ENCODE measurements at regions not wholly inside any gene's neighbourhood (a gene's known extent, or its start where the extent isn't known, plus 50 kb on each side); places are given as distances from the start of the nearest gene placed in this dataset.

GRCh38 chr18:57210107-57210715, 63.3 kb downstream of the BOD1L2 start:
- H3K4me2 ChIP-seq (ENCODE audit: low read length): peak overlapping the region; percentile 0
- peak overlapping the region; percentile 40 for H3K27ac ChIP-seq (ENCODE audit: low read depth, low read length)
- H3K18ac ChIP-seq (ENCODE audit: low read length): peak overlapping the region; percentile 88
- H4K8ac ChIP-seq (ENCODE audit: low read depth, low read length): no peak overlapping the region
- no peak overlapping the region for H3K23ac ChIP-seq (ENCODE audit: low read length)
- peak overlapping the region; percentile 30 for H2BK5ac ChIP-seq (ENCODE audit: low read length)
- no peaks in the 10 kb centered on the region for H3K27me3 ChIP-seq (ENCODE audit: insufficient read depth, low read length, poor library complexity)
- no CpG with 5 or more reads among the region's 11 CpGs for WGBS (ENCODE audit: extremely low coverage, insufficient coverage, low lambda C conversion rate)
- H3K79me2 ChIP-seq (ENCODE audit: control insufficient read depth, insufficient read depth, low read length): no peaks in the 10 kb centered on the region
- no peak overlapping the region for H3K9ac ChIP-seq (ENCODE audit: low read length)
- H3K56ac ChIP-seq (ENCODE audit: low read length): peak overlapping the region; percentile 73
- peaks cover 43% of the 10 kb centered on the region for H3K4me1 ChIP-seq (ENCODE audit: control insufficient read depth, low read depth, low read length)
- DNase-seq: peak; percentile 96
- no peak overlapping the region for H2BK15ac ChIP-seq (replicated peaks; ENCODE audit: low read depth)
- peak overlapping the region; percentile 95 for H2BK120ac ChIP-seq (ENCODE audit: low read depth, low read length)
- no peak overlapping the region for H3K4ac ChIP-seq (ENCODE audit: low read depth, low read length)
- H2AK5ac ChIP-seq (ENCODE audit: low read length): no peak overlapping the region
- no peaks in the 10 kb centered on the region for H3K36me3 ChIP-seq (ENCODE audit: control insufficient read depth, insufficient read depth, low read length)
- no peak overlapping the region for H3K4me3 ChIP-seq (ENCODE audit: low read length)
- no peak overlapping the region for H4K5ac ChIP-seq (ENCODE audit: low read length)
- H3K79me1 ChIP-seq (ENCODE audit: low read length): no peaks in the 10 kb centered on the region

GRCh38 chr18:57210716-57211411, 64.0 kb downstream of the BOD1L2 start:
- peak; percentile 32 for DNase-seq
- no peak overlapping the region for H4K5ac ChIP-seq (ENCODE audit: low read length)
- H2BK120ac ChIP-seq (ENCODE audit: low read depth, low read length): peak overlapping the region; percentile 95
- peak overlapping the region; percentile 30 for H3K27ac ChIP-seq (ENCODE audit: low read depth, low read length)
- H3K18ac ChIP-seq (ENCODE audit: low read length): peak overlapping the region; percentile 88
- H2BK5ac ChIP-seq (ENCODE audit: low read length): peak overlapping the region; percentile 30
- no peak overlapping the region for H3K23ac ChIP-seq (ENCODE audit: low read length)
- no peak overlapping the region for H3K4me2 ChIP-seq (ENCODE audit: low read length)
- no peaks in the 10 kb centered on the region for H3K79me1 ChIP-seq (ENCODE audit: low read length)
- peak overlapping the region; percentile 34 for H3K56ac ChIP-seq (ENCODE audit: low read length)
- H3K4me1 ChIP-seq (ENCODE audit: control insufficient read depth, low read depth, low read length): peaks cover 37% of the 10 kb centered on the region
- no peaks in the 10 kb centered on the region for H3K36me3 ChIP-seq (ENCODE audit: control insufficient read depth, insufficient read depth, low read length)
- H3K9ac ChIP-seq (ENCODE audit: low read length): no peak overlapping the region
- no peak overlapping the region for H3K4me3 ChIP-seq (ENCODE audit: low read length)
- H2AK5ac ChIP-seq (ENCODE audit: low read length): no peak overlapping the region
- no CpG with 5 or more reads among the region's 1 CpG for WGBS (ENCODE audit: extremely low coverage, insufficient coverage, low lambda C conversion rate)
- H3K79me2 ChIP-seq (ENCODE audit: control insufficient read depth, insufficient read depth, low read length): no peaks in the 10 kb centered on the region
- no peak overlapping the region for H4K8ac ChIP-seq (ENCODE audit: low read depth, low read length)
- H3K27me3 ChIP-seq (ENCODE audit: insufficient read depth, low read length, poor library complexity): no peaks in the 10 kb centered on the region
- H3K4ac ChIP-seq (ENCODE audit: low read depth, low read length): peak overlapping the region; percentile 78
- H2BK15ac ChIP-seq (replicated peaks; ENCODE audit: low read depth): peak overlapping the region; percentile 98

- no peak overlapping the region for H3K56ac ChIP-seq (ENCODE audit: low read length)
- no peak overlapping the region for H3K4ac ChIP-seq (ENCODE audit: low read depth, low read length)
- no peak overlapping the region for H3K23ac ChIP-seq (ENCODE audit: low read length)
- no peak overlapping the region for H3K9ac ChIP-seq (ENCODE audit: low read length)
- H3K27me3 ChIP-seq (ENCODE audit: insufficient read depth, low read length, poor library complexity): no peaks in the 10 kb centered on the region
- H3K27ac ChIP-seq (ENCODE audit: low read depth, low read length): no peak overlapping the region
- no peaks in the 10 kb centered on the region for H3K36me3 ChIP-seq (ENCODE audit: control insufficient read depth, insufficient read depth, low read length)
- no CpG with 5 or more reads among the region's 3 CpGs for WGBS (ENCODE audit: extremely low coverage, insufficient coverage, low lambda C conversion rate)
- H3K18ac ChIP-seq (ENCODE audit: low read length): peak overlapping the region; percentile 1
- H3K4me2 ChIP-seq (ENCODE audit: low read length): no peak overlapping the region
- H3K4me1 ChIP-seq (ENCODE audit: control insufficient read depth, low read depth, low read length): peaks cover 33% of the 10 kb centered on the region
- no peak for DNase-seq
- no peak overlapping the region for H3K4me3 ChIP-seq (ENCODE audit: low read length)
- no peak overlapping the region for H2BK120ac ChIP-seq (ENCODE audit: low read depth, low read length)
- no peak overlapping the region for H2BK5ac ChIP-seq (ENCODE audit: low read length)
- no peak overlapping the region for H4K5ac ChIP-seq (ENCODE audit: low read length)
- H3K79me2 ChIP-seq (ENCODE audit: control insufficient read depth, insufficient read depth, low read length): no peaks in the 10 kb centered on the region
- no peaks in the 10 kb centered on the region for H3K79me1 ChIP-seq (ENCODE audit: low read length)
- H4K8ac ChIP-seq (ENCODE audit: low read depth, low read length): no peak overlapping the region
- no peak overlapping the region for H2BK15ac ChIP-seq (replicated peaks; ENCODE audit: low read depth)
- peak overlapping the region; percentile 19 for H2AK5ac ChIP-seq (ENCODE audit: low read length)
Measured at GRCh38 chr18:57211412-57211750, 64.5 kb downstream of the BOD1L2 start.

GRCh38 chr18:57211776-57212175, 64.9 kb downstream of the BOD1L2 start:
- Histone ChIP-seq H3K79me2 (ENCODE audit: control insufficient read depth, insufficient read depth, low read length) (no peaks in the 10 kb centered on the region), H3K4me3 (ENCODE audit: low read length) (no peak overlapping the region), H3K79me1 (ENCODE audit: low read length) (no peaks in the 10 kb centered on the region), H3K27me3 (ENCODE audit: insufficient read depth, low read length, poor library complexity) (no peaks in the 10 kb centered on the region), H3K4ac (ENCODE audit: low read depth, low read length) (no peak overlapping the region), H3K23ac (ENCODE audit: low read length) (no peak overlapping the region), H2AK5ac (ENCODE audit: low read length) (peak overlapping the region; percentile 19), H2BK15ac (replicated peaks; ENCODE audit: low read depth) (peak overlapping the region; percentile 47), H3K27ac (ENCODE audit: low read depth, low read length) (no peak overlapping the region), H2BK120ac (ENCODE audit: low read depth, low read length) (no peak overlapping the region), H4K5ac (ENCODE audit: low read length) (no peak overlapping the region), H2BK5ac (ENCODE audit: low read length) (no peak overlapping the region), H3K56ac (ENCODE audit: low read length) (no peak overlapping the region), H3K4me2 (ENCODE audit: low read length) (no peak overlapping the region), H3K18ac (ENCODE audit: low read length) (peak overlapping the region; percentile 1), H3K4me1 (ENCODE audit: control insufficient read depth, low read depth, low read length) (peaks cover 30% of the 10 kb centered on the region), H3K9ac (ENCODE audit: low read length) (no peak overlapping the region), H4K8ac (ENCODE audit: low read depth, low read length) (no peak overlapping the region), H3K36me3 (ENCODE audit: control insufficient read depth, insufficient read depth, low read length) (no peaks in the 10 kb centered on the region)
- DNase-seq: no peak
- no CpG with 5 or more reads among the region's 1 CpG for WGBS (ENCODE audit: extremely low coverage, insufficient coverage, low lambda C conversion rate)

GRCh38 chr18:57212678-57213077, 65.8 kb downstream of the BOD1L2 start:
- Histone ChIP-seq H2AK5ac (ENCODE audit: low read length) (no peak overlapping the region), H3K4ac (ENCODE audit: low read depth, low read length) (no peak overlapping the region), H3K18ac (ENCODE audit: low read length) (no peak overlapping the region), H3K23ac (ENCODE audit: low read length) (no peak overlapping the region), H3K4me1 (ENCODE audit: control insufficient read depth, low read depth, low read length) (peaks cover 24% of the 10 kb centered on the region), H3K4me2 (ENCODE audit: low read length) (no peak overlapping the region), H3K36me3 (ENCODE audit: control insufficient read depth, insufficient read depth, low read length) (no peaks in the 10 kb centered on the region), H4K8ac (ENCODE audit: low read depth, low read length) (no peak overlapping the region), H3K79me2 (ENCODE audit: control insufficient read depth, insufficient read depth, low read length) (no peaks in the 10 kb centered on the region), H3K79me1 (ENCODE audit: low read length) (no peaks in the 10 kb centered on the region), H2BK120ac (ENCODE audit: low read depth, low read length) (no peak overlapping the region), H3K4me3 (ENCODE audit: low read length) (no peak overlapping the region), H3K27me3 (ENCODE audit: insufficient read depth, low read length, poor library complexity) (no peaks in the 10 kb centered on the region), H3K9ac (ENCODE audit: low read length) (no peak overlapping the region), H2BK15ac (replicated peaks; ENCODE audit: low read depth) (no peak overlapping the region), H4K5ac (ENCODE audit: low read length) (no peak overlapping the region), H3K56ac (ENCODE audit: low read length) (no peak overlapping the region), H2BK5ac (ENCODE audit: low read length) (no peak overlapping the region), H3K27ac (ENCODE audit: low read depth, low read length) (no peak overlapping the region)
- WGBS (ENCODE audit: extremely low coverage, insufficient coverage, low lambda C conversion rate): no CpG with 5 or more reads among the region's 7 CpGs
- DNase-seq: no peak
